ENCODE measurements at regions not wholly inside any gene's neighbourhood (a gene's known extent, or its start where the extent isn't known, plus 50 kb on each side); places are given as distances from the start of the nearest gene placed in this dataset.

GRCh38 chr4:38567457-38567856 is 96.5 kb upstream of the KLF3 start:
- TF ChIP-seq CTCF (IDR thresholded peaks at IDR 0.05) (no peak), POLR2A (IDR thresholded peaks at IDR 0.05) (no peak)
